NCI-H524 treated with DMSO at 0.1 percent for 48 hours (cell line): ENCODE measurements at regions not wholly inside any gene's neighbourhood (a gene's known extent, or its start where the extent isn't known, plus 50 kb on each side); places are given as distances from the start of the nearest gene placed in this dataset.

Experiments
- DNase-seq: peaks from one replicate; lab custom pipeline; 2025; lab: John Stamatoyannopoulos, UW

DNA sequence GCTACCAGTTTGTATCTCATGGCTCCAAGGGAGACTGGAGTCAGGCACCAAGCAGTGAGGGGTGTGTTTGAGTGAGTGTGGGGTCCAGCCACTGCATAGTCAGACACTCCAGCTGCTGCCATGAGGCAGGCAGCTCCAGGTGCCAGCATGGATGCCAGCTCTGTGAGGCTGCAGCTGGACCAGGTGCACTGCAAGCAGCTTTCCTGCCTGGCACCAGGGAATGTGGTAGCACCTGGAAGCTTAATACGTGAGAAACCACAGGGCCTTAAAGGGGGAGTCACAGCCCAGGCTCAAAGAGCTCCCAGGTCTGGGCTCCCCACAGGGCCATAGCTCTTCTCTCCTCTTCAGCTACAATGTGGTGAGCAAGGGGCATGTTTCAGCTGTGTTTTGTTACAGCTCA lies 817.8 kb upstream of the LUZP2 start:
- no peak for DNase-seq

DNA sequence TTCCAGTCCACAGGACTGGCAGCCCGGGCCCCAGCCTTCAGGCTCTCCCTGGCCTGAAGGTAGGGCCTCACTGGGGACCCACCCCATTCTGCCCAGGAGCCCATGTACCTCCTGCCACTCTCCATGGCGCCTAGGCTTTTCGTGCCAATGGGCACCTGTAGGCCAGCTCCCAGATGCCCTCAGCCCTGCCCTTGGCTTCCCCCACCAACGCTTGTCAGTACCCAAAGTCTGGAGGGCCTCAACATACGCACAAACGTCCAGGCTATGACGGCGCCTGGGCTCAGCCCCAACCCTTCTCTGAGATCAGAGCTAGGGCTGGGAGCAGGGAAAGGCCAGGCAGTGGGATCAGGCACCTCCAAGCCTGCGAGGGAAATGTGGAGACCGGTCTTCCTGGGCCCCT lies 816.9 kb upstream of the LUZP2 start:
- no peak for DNase-seq

DNA sequence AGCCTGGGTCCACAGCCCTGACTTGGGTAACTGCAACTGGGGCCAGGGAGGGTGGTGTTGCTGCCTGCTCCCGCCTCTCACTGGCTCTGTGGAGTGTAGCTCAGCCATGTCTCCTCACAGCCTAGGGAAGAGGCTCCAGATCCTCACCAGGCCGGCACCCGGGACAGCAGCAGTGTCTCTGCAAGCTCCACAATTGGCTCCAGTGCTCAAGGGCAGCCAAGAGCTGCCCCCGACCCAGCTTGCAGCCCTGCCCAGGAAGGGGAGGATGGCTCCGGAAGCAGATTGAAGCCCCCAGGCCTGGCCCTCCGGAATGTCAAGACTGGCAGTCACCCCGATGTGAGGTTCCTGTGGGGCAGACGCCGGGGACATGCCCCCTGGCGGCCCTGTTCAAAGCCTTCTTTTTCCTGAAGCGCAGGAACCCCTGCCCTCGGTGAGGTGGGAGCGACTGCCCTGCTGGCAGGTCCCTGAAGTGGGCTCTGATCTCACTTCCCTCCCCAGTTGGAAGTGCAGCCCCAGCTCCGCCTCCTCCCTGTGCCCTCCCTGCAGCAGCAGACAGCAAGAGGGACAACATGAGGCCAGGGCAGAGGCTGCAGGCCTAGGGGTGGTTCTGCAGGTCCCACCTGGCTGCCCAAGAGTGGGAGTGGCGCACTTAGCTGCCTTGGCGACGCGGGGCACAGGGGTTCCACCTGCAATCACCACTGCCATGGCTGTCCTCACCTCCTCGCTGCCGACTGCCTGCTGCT lies 816.2 kb upstream of the LUZP2 start:
- no peak for DNase-seq

DNA sequence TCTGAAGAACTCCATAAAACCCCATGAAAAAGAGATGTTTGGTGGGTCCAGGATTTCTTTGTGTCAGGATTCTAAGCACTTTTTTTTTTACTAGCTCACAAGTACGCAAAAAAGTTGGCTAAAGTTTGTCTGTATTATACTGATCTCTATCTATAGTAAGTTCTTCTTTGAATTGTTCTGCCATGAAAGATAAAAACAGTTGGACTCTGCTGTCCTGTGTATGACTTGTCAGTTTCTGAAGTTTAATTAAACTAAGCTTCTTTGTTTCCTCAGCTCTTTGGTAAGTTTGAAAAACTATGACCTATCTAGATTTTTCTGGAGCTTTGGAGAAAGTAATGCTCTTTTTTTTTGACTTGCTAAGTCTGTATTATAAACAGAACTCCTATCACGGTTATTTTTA lies 812.2 kb upstream of the LUZP2 start:
- DNase-seq = no peak

DNA sequence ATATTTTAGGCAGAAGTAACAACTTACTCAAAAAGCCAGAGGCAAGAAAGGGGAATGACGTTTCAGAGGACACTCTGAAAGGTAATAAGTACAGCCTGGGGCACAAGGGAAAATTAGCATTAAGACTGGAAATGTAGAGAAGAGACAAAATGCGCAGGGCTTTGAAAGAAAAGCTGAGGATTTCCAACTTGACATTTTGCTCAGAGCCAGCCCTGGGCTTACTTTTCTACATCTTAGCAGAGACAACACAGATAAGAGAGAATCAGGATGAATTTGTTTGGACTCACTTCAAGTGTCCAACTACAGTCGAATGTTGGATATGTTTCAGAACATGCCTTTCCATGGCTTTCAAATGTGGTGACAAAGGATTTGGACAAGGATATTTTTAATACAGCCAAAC lies 808.9 kb upstream of the LUZP2 start:
- DNase-seq = no peak

DNA sequence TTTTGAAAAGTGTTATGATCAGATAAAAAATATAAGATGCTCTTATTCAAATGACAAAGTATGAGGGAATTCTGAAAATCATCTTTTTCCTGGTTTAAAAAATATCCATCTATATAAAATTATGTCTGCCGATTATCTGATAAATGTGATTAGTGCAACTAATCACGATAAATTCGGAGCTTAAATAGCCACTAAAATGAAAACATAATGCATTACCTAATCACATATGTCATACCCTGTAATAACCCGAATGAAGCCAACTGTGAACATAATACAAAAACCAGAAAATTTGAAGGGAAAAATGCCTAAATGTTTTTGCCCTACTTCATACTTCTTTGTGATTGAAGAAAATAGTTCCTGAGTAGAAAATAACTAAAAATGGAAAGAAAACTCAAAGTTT lies 808.4 kb upstream of the LUZP2 start:
- DNase-seq = no peak

DNA sequence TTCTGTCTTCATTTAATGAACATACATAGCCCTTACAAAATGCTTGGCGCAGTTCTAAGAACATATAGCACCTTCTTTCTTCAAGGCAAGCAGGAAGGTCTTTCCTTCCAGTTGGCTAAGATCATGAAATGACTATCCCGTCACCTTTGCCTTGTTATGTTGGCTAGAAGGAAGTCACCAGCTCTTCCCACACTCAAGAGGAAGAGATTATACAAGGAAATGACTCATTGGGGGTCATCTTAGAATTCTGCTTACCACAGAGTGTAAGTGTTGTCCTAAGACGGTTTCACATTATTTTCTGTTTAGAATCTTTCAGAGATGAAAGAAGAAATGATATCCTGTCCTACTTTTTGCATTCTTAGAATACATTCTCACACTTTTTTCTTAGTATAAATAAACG lies 808.0 kb upstream of the LUZP2 start:
- no peak for DNase-seq

DNA sequence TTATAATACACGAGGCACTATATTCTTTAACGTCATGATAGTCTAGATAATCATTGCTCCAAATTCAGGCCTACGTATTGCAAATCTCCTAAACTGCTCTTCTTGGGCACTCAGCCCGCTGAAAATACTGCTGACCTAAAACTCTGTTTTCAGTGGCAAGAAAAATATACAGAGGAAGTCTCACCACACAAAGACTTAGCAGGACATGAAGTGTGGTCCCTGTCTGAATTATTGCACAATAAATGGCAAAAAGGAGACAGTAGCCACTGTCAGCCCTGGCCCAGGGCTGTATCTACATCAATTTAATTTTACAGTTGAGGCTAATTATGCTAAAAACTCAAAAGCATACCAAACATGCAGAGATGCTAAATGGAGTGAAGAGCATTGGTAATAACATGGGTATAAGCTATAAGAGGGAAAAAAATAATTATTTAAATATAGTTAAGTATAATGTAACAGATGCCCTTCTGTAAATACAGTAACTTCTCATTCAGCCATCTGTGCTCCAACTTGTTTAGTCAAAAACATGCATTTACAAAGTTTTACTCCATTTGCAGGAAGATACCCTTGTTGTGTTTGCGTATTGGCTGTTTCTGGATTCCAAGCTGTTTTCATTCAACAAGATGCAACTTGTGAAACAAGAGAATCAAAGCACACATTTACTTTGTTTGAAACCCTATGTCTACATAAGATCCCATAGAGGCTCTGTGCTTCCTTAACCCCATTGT lies 800.0 kb upstream of the LUZP2 start:
- DNase-seq = no peak

DNA sequence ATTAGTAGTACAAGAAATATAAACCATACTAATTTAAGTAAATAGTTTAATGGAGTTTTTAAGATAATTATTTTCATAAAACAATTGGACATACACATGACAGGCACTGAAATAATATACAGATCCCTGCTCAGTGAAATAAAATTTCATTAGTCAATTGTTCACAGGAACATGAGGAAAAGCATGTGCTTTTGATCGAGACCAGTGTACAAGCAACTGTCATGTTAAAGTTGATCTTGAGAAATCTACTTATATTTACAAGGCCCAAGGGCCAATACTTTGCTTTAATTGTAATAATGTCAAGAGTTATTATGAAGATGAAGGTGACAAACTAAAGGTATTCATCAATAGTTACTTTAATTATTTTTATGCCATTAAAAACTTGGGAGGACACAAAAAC lies 792.7 kb upstream of the LUZP2 start:
- DNase-seq = no peak

DNA sequence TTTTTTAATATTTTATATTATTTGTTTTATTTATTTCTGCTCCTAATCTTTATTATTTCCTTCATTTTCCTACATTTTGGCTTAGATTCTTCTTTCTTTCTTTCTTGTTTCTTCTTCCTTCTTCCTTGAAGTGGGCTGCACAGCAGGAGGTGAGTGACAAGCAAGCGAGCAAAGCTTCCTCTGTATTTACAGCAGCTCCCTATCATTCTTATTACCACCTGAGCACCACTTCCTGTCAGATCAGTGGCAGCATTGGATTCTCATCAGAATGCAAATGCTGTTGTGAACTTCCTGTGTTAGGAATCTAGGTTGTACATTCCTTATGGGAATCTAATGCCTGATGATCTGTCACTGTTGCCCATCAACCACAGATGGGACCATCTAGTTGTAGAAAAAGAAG lies 784.9 kb upstream of the LUZP2 start:
- no peak for DNase-seq

DNA sequence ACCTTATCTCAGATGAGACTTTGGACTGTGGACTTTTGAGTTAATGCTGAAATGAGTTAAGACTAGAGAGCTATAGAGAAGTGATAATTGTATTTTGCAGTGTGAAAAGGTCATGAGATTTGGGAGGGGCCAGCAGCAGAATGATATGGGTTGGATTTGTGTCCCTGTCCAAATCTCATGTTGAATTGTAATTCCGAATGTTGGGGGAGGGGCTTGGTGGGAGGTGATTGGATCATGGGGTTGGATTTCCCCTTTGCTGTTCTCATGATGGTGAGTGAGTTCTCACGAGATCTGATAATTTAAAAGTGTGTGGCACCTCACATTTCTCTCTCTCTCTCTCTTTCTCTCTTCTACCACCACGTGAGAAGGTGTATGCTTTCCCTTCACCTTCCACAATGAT lies 777.8 kb upstream of the LUZP2 start:
- no peak for DNase-seq

DNA sequence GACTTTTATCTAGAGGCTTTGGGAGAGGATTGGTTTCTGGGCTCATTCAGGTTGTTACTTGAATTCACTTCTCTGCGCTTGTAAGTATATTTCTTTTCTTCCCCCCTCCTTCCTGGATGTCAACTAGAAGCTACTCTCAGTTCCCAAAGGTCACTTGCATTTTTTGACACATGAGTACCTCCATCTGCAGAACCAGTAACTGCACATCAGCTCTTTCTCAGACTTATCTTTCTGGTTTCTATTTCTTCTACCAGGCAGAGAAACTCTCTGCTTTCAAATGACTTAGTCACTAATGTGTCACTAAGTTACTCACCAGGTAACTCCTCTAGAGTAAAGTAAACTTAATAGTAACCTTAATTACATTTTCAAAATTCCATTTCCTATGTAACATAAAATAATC lies 773.0 kb upstream of the LUZP2 start:
- DNase-seq = no peak

DNA sequence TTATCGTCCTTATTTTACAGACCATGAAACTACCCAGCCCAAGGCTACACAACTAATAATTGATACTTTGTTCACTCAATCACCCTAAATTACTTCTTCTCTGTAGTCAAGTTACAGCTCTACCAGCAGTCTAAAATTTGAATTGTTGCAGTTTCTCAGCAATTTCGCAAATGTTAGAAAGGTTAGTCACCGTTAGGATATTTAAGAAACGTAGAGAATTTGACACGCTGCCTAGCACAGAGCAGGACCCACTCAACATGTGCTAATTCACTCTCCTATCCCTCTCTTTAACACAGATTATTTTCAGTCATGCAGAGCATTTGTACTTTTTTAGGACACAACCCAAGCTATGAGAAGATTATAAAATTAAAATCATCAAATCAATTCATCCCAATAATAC lies 771.1 kb upstream of the LUZP2 start:
- DNase-seq = no peak

DNA sequence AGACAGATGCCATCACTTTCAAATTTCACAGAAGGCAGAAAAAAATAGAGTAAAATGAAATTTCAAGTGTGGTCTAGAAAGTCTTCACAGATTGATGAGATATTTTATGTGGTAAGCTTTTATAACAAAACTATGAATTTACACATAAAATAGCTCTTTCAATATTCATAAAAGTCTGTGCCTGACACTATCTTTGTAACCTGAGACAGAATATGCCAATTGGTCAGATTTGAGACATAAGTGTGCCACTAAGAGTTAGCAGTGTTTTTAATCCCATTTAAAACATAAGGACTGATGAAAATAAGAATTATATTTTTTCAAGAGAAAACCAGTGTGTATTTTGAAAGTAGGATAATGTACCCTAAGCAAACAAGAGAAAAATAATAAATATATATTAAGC lies 769.5 kb upstream of the LUZP2 start:
- DNase-seq = no peak

DNA sequence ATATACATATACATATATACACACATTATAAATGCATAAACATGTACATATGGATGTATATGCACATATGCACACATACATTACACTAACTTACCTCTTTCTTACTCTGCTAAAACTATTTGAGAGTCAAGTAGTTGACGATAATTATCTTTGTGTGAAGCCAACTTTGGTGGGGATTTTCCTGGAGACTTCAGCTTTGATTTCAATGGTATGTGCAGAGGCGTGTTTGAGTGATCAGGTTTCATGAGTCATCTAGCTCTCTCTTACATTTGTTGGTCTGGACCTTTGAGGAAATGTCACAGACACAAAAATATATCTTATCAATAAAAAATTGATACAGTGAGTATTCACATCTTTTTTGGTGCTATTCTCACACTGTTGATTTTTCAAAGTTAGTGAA lies 769.1 kb upstream of the LUZP2 start:
- DNase-seq = no peak

DNA sequence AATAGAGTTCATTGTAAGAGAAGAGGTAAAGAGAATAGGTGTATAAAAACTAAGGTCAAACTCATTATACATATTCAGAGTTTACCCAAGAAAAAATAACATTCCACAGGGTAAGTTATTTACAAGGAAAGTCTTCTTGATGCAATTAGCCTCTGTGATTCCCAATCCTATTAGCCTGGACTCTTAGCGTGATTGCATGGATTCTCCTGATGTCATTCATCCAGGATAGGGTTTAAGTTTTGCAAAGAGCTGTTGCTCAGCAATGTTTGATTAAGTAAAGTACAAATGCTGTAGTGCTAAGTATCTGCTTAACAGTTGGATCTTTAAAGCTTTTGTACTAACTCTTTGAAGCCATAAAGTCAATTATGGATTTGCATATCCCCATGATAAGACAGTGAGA lies 767.8 kb upstream of the LUZP2 start:
- no peak for DNase-seq

DNA sequence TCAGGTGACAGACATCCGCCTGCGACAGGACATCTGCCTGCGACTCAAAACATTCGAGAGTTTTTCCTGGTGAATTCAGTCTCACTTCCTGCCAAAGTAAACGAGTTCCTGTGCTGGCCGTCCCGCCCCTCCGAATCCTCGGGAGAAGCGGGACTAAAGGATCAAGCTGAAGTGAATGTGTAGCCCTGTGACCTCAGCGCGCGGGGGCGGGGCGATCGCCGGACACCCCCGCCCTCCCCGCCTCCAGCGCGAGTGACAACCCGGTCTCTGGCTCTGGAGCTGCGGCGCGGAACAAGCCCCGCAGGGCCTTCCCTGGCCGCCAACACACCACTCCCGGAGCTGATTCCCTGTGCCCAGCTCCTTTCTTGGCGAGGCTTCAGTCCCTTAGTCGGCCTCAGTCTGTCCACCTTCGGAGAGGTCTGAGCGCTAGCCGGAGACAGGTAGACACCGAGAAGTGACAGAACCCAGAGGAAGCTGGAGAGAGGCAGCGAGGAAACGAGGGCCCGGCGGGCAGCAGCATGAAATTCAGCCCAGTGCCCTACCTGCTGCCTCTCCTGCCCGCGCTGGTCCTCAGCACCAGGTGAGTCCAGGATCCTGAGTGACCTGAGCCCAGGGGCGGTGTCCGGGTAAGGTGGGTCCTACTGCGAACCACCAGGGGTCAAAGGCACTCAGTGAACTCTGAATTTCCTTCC lies 766.4 kb upstream of the LUZP2 start:
- no peak for DNase-seq

DNA sequence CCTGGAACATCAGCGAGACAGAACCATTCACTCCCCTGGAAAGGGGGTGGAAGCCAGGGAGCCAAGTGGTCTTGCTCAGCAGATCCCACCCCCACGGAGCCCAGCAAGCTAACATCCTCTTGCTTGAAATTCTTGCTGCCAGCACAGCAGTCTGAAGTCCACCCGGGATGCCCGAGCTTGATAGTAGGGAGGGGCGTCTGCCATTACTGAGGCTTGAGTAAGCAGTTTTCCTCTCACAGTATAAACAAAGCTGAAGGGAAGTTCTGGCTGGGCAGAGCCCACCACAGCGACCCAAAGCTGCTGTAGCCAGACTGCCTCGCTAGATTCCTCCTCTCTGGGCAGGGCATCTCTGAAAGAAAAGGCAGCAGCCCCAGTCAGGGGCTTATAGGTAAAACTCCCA lies 764.8 kb upstream of the LUZP2 start:
- DNase-seq = no peak

DNA sequence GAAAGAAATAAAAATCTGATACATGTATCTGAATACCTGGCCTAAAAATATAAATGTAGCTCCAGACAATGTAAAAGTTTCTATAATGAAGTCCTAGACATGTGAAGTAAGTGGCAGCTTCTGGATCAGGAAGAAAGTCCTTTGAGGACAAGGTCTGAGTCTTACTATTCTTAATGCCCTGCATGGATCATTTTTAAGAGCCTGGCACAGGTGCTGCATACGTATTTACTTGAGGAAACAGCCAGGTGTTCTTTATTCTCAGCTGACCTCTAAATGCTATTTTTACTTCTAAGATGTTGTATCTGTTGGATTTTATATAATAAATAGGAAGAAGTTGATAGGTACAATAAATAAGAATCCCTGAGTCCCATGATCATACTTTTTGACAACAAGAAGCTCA lies 750.0 kb upstream of the LUZP2 start:
- no peak for DNase-seq

DNA sequence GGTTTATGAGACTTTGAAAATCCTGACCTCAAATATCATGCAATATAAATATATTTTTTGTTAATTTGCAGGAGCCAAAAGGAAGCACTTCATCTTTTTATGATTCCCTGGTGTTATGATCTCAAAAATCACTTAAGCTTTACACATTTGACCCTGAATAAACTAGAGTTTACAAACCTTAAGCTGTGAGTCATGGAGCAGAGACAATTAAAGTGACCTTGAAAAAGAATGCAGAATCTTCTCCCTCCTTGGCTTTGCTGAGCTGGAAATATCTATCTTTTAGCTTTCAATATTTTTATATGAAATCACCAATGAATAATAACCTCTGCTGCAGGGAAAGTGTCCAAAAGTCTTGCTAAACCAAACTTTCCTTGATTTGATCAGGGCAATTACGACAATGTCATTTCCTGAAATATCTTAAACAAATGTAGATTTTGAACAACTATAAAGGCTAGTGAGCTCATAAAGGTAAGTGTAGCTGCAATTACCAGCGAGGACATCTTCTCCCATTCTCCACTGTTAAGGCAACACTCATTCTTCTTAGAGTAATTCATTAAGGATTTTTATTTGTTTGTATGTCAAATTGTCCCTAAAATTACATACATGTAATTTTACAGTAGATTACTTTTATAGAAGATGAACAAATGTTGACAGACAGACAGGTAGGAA lies 747.0 kb upstream of the LUZP2 start:
- DNase-seq = no peak

DNA sequence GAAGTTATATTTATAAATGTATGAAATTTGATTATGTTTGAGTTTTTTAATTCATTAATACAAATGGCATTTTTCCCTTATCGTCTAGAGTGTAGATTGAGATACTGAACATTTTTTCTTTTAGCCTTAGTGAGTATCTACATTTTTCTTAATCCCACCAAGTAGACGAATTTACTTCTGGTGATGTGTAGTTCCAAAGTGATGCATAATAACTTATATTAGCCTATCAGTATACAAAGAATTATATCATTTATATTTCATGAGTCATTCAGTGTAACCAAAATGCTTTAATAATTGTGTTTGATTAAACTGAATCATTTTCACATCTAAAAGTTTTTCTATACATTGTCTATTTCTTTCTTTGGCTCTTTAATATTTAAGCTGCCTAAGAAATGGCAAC lies 745.6 kb upstream of the LUZP2 start:
- no peak for DNase-seq

DNA sequence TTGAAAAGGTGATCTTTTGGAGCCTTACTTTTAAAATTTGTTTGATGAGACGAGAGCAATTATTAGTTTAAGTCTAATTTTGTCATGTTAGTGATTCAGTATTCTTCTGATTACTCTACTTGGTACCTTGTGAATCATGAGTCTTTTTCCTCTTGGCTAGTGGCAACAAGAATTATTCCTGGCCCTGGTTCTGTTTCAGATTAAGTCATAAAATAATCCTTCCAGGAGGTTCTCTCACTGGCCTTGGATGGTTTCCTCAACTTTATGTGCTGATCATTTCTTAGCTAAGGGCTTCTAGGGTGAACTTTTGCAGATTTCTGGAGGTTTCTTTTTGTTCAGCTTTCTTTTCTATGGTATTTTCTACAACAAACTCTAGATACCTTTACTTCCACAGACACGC lies 741.8 kb upstream of the LUZP2 start:
- DNase-seq = no peak

DNA sequence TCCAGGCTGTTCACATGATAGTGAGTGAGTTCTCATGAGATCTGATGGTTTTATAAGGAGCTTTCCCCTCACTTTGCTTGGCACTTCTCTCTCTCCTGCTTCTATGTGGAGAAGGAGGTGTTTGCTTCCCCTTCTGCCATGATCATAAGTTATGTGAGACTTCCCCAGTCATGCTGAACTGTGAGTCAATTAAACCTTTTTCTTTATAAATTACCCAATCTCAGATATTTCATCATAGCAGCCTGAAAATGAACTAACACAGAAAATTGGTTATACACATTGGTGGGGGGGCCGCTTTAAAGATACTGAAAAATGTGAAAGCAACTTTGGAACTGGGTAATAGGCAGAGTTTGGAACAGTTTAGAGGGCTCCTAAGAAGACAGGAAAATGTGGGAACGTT lies 741.1 kb upstream of the LUZP2 start:
- DNase-seq = no peak
